Ishikawa (cell line): ENCODE measurements at regions not wholly inside any gene's neighbourhood (a gene's known extent, or its start where the extent isn't known, plus 50 kb on each side); places are given as distances from the start of the nearest gene placed in this dataset.

Experiments
- CREB1 ChIP-seq: IDR thresholded peaks from 2 replicates; pipeline ENCODE4 v1.6.1; 2012; ENCODE audit warnings: low read depth
- EGR1 ChIP-seq: IDR thresholded peaks from 2 replicates; pipeline ENCODE4 v1.6.1; 2012
- EP300 ChIP-seq: IDR thresholded peaks from 2 replicates; pipeline ENCODE4 v1.6.1; 2012; ENCODE audit warnings: borderline replicate concordance
- FOXM1 ChIP-seq: IDR thresholded peaks from 2 replicates; pipeline ENCODE4 v1.6.1; 2012; ENCODE audit warnings: low read depth, borderline replicate concordance
- NFIC ChIP-seq: IDR thresholded peaks from 2 replicates; pipeline ENCODE4 v1.6.1; 2012
- RAD21 ChIP-seq: IDR thresholded peaks from 2 replicates; pipeline ENCODE4 v1.6.1; 2012; ENCODE audit warnings: low read depth
- TAF1 ChIP-seq: IDR thresholded peaks from 2 replicates; pipeline ENCODE4 v1.6.1; 2012; ENCODE audit warnings: low read depth, mild to moderate bottlenecking
- TCF12 ChIP-seq: IDR thresholded peaks from 2 replicates; pipeline ENCODE4 v1.6.1; 2012; ENCODE audit warnings: low read depth
- TEAD4 ChIP-seq: IDR thresholded peaks from 2 replicates; pipeline ENCODE4 v1.6.1; 2012
- YY1 ChIP-seq: IDR thresholded peaks from 2 replicates; pipeline ENCODE4 v1.6.1; 2012; ENCODE audit warnings: low read depth
- ZBTB7A ChIP-seq: IDR thresholded peaks from 2 replicates; pipeline ENCODE4 v1.6.1; 2012; ENCODE audit warnings: low read depth
- TF ChIP-seq, protein P1 (sequence below): IDR thresholded peaks from 2 replicates; pipeline ENCODE4 v1.6.1; 2012; ENCODE audit warnings: low read depth, mild to moderate bottlenecking
- TF ChIP-seq, protein P2 (sequence below): IDR thresholded peaks from 2 replicates; pipeline ENCODE4 v1.6.1; 2012

DNA sequence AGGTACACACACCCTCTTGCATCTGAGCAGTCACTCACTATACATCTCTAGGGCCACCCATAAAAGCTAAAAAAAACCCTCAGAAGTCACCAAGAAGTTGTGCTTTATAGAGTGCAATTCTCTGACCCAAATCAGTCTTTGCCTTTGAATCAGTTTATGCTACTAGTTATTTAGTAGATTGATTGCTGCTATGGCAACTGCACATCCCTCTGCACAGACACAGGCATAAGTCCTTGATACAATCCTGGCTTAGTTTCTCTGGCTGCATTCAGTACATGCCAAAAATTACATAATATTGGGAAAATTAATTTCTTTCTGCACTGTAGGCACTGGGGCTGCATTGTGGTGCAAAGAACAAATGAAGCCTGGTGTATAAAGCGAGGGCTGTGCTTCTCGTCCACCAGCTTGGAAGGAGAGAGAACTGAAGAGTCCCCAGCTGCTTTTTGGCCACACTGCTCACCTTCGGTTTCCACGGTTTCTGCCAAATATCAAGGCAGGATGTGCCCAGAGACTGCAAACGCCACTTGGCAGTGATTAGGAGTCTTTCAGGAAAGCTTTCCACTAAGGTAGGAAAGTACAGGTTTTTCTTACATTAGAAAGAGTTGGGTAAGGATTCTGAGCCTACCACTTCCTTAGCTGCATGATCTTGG, 258.4 kb downstream of the ELAVL2 start:
- TF ChIP-seq, protein P1, sequence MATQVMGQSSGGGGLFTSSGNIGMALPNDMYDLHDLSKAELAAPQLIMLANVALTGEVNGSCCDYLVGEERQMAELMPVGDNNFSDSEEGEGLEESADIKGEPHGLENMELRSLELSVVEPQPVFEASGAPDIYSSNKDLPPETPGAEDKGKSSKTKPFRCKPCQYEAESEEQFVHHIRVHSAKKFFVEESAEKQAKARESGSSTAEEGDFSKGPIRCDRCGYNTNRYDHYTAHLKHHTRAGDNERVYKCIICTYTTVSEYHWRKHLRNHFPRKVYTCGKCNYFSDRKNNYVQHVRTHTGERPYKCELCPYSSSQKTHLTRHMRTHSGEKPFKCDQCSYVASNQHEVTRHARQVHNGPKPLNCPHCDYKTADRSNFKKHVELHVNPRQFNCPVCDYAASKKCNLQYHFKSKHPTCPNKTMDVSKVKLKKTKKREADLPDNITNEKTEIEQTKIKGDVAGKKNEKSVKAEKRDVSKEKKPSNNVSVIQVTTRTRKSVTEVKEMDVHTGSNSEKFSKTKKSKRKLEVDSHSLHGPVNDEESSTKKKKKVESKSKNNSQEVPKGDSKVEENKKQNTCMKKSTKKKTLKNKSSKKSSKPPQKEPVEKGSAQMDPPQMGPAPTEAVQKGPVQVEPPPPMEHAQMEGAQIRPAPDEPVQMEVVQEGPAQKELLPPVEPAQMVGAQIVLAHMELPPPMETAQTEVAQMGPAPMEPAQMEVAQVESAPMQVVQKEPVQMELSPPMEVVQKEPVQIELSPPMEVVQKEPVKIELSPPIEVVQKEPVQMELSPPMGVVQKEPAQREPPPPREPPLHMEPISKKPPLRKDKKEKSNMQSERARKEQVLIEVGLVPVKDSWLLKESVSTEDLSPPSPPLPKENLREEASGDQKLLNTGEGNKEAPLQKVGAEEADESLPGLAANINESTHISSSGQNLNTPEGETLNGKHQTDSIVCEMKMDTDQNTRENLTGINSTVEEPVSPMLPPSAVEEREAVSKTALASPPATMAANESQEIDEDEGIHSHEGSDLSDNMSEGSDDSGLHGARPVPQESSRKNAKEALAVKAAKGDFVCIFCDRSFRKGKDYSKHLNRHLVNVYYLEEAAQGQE: no peak
- TF ChIP-seq TAF1 (no peak), TCF12 (no peak), TEAD4 (no peak), NFIC (no peak), RAD21 (no peak), EP300 (no peak), EGR1 (no peak), FOXM1 (no peak), CREB1 (no peak), YY1 (no peak), ZBTB7A (no peak)
- TF ChIP-seq, protein P2, sequence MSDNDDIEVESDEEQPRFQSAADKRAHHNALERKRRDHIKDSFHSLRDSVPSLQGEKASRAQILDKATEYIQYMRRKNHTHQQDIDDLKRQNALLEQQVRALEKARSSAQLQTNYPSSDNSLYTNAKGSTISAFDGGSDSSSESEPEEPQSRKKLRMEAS: no peak
